GM18498 (cell line): ENCODE measurements at regions not wholly inside any gene's neighbourhood (a gene's known extent, or its start where the extent isn't known, plus 50 kb on each side); places are given as distances from the start of the nearest gene placed in this dataset.
"Not testable (repeated sequence)": the region's sequence is repeated elsewhere in the genome, so short reads cannot be mapped to it uniquely, and the experiment has no call there.

ENCODE experiments used
- ATAC-seq: cut with Tn5 transposase; IDR thresholded peaks from one replicate; pipeline ENCODE4 v1.9.1; 2021; ENCODE audit warnings: mild to moderate bottlenecking, moderate library complexity; ENCODE audit not compliant: unreplicated experiment

GRCh38 chr10:47646686-47647273, 116.6 kb downstream of the SYT15B start:
- ATAC-seq = not testable (repeated sequence)

GRCh38 chr10:47626975-47627374, 103.5 kb upstream of the AGAP9 start:
- ATAC-seq = not testable (repeated sequence)

GRCh38 chr10:47622719-47623118, 99.3 kb upstream of the AGAP9 start:
- ATAC-seq = not testable (repeated sequence)

- ATAC-seq = not testable (repeated sequence)
Measured at GRCh38 chr10:47619300-47620012, 96.0 kb upstream of the AGAP9 start.

- ATAC-seq = not testable (repeated sequence)
Measured at GRCh38 chr10:47609311-47609710, 85.9 kb upstream of the AGAP9 start.

- peak; percentile 59 for ATAC-seq
Measured at GRCh38 chr10:47605791-47606773, 82.6 kb upstream of the AGAP9 start.

GRCh38 chr10:47600604-47601003, 77.2 kb upstream of the AGAP9 start:
- ATAC-seq = not testable (repeated sequence)

GRCh38 chr10:47600127-47600526, 76.7 kb upstream of the AGAP9 start:
- ATAC-seq = not testable (repeated sequence)

- not testable (repeated sequence) for ATAC-seq
Measured at GRCh38 chr10:47599657-47600056, 76.2 kb upstream of the AGAP9 start.

GRCh38 chr10:47593805-47594204, 70.4 kb upstream of the AGAP9 start:
- ATAC-seq = not testable (repeated sequence)

GRCh38 chr10:47593129-47593528, 69.7 kb upstream of the AGAP9 start:
- not testable (repeated sequence) for ATAC-seq

GRCh38 chr10:47590956-47591355, 67.5 kb upstream of the AGAP9 start:
- not testable (repeated sequence) for ATAC-seq

- not testable (repeated sequence) for ATAC-seq
Measured at GRCh38 chr10:47590534-47590933, 67.1 kb upstream of the AGAP9 start.

- not testable (repeated sequence) for ATAC-seq
Measured at GRCh38 chr10:47582051-47582450, 58.6 kb upstream of the AGAP9 start.

GRCh38 chr10:47580063-47580462, 56.6 kb upstream of the AGAP9 start:
- not testable (repeated sequence) for ATAC-seq

- peak; percentile 98 for ATAC-seq
Measured at GRCh38 chr10:47578547-47578946, 55.1 kb upstream of the AGAP9 start.
